ENCODE measurements at regions not wholly inside any gene's neighbourhood (a gene's known extent, or its start where the extent isn't known, plus 50 kb on each side); places are given as distances from the start of the nearest gene placed in this dataset.
A peak's percentile ranks its signal among the peaks of the same experiment; 100 is the strongest.
"Not testable (repeated sequence)": the region's sequence is repeated elsewhere in the genome, so short reads cannot be mapped to it uniquely, and the experiment has no call there.

GRCh38 chr6:25181923-25182322, 97.3 kb upstream of the CARMIL1 start:
- peak; percentile 31 for DNase-seq (ENCODE audit: low read depth)

DNA sequence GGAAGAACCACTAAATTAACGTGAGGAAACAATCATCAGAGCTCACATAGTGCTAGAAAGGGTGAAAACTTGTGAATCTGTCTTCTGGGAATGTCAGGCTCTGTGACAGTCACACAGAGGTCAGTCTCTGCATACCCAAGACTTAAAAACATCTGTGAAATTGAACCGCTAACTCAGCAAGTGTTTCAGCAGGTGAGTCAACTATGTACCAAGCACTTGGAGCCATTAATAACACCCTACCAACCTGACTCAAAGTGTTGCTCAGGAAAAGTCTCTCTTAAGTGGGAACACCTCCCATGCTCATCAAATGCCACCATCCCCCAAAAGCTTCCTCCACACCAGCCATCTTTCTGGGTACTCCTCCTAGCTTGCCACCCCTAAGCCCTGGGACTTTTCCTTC, 92.3 kb upstream of the CARMIL1 start:
- DNase-seq (ENCODE audit: low read depth): no peak

DNA sequence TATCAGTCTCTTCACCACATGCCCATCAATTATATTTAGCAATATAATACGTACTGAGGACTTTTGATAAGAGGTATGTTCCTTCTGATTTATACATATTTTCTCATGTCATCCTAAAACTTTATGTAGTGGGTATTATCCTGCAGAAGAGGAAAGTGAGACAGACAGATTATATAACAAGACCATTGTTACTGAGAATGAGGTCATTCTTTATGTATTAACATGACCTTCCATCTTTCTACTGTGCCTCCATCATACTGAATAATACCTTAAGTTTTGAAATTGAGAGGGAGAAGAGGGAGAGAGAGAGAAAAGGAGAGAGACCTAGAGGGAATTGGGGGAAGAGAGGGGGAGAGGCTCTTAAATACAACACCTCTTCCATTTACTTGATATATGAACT, 90.9 kb upstream of the CARMIL1 start:
- DNase-seq (ENCODE audit: low read depth): no peak

DNA sequence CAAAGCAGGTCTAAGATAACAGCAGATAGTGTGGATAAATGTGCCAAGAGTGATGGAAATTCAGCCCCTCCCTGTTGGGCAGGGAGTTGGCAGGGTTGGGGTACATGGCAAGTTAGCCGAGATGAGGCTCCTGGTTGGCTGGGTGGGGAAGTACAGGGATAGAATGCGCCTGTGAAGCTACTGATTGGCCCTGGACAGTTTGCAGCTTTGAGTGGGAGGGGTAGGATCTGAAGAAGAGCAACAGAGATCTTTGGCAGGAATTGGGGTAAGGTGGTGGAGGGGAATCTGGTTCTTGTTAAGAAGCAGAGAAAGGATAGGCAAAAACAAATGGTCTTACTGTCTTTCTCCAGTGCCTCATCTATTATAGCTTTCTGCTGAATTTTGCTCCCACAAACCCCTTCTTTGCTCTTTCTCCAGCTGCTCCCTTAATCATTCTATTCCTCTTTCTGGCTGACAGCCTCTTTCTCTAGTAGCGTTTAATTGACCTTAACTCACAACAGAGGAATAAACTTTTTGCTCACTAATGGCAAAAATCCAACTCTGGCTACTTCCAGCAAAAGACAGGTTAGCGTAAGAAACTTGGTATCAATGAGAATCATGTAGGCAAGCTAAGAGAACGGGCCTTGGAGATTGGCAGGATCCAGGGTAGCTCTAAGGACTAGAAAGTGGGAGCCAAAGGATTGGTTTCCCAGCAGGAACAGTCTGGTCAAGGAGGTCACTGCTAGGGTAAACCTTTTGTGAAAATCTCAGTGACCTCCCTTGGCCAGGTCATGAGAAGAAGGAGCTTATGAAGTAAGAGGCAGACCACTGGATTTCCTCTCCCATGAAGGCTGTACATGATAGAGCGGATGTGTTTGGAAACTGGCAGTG, 86.3 kb upstream of the CARMIL1 start:
- DNase-seq (ENCODE audit: low read depth): peak; percentile 99

- peak; percentile 95 for DNase-seq (ENCODE audit: low read depth)
Measured at GRCh38 chr6:25193460-25194171, 85.6 kb upstream of the CARMIL1 start.

GRCh38 chr6:25194172-25194678, 84.9 kb upstream of the CARMIL1 start:
- peak; percentile 27 for DNase-seq (ENCODE audit: low read depth)

GRCh38 chr6:25196464-25196863, 82.7 kb upstream of the CARMIL1 start:
- no peak for DNase-seq (ENCODE audit: low read depth)

DNA sequence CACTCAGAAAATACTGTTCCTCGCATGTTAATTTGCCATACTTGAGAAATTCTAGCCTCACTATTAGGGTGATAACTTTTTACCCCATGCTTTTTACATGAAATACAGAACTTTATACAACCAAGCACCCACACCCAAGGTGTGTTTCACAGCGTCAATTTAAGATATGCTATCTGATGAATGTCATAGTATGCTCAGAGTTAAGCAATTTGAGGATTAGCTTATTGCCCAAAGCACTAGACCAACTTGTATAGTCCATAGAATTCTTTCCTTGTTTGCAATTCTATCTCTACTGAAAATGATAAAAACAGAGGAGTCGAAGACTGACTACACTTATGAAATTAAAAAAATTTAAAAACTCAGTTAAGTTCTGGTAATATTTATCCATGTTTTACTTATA, 82.1 kb upstream of the CARMIL1 start:
- peak; percentile 56 for DNase-seq (ENCODE audit: low read depth)

- no peak for DNase-seq (ENCODE audit: low read depth)
Measured at GRCh38 chr6:25199544-25199943, 79.6 kb upstream of the CARMIL1 start.

- peak; percentile 76 for DNase-seq (ENCODE audit: low read depth)
Measured at GRCh38 chr6:25202504-25202903, 76.7 kb upstream of the CARMIL1 start.

- no peak for DNase-seq (ENCODE audit: low read depth)
Measured at GRCh38 chr6:25205629-25206028, 73.5 kb upstream of the CARMIL1 start.

- not testable (repeated sequence) for DNase-seq (ENCODE audit: low read depth)
Measured at GRCh38 chr6:25207453-25208155, 71.6 kb upstream of the CARMIL1 start.

GRCh38 chr6:25215881-25216280, 63.3 kb upstream of the CARMIL1 start:
- no peak for DNase-seq (ENCODE audit: low read depth)

- DNase-seq (ENCODE audit: low read depth): no peak
Measured at GRCh38 chr6:25217302-25217701, 61.9 kb upstream of the CARMIL1 start.

DNA sequence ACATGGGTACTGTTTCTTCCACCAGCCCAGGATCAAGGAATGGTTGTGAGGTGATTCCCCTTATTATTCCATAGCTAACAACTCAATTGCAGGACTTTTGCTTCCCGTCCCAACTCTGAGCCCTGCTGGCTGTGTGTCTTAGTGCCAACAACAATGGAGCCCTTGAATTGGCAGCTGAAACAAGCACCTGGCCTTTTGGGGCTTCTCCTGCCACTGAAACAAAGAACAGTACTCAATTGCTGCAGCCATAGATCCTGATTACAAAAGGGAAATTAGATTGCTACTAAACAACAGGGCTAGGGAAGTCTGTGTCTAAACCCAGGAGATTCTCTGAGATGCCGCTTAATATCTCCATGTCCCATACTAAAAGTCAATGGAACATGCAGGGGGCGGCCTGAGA, 61.3 kb upstream of the CARMIL1 start:
- no peak for DNase-seq (ENCODE audit: low read depth)

DNA sequence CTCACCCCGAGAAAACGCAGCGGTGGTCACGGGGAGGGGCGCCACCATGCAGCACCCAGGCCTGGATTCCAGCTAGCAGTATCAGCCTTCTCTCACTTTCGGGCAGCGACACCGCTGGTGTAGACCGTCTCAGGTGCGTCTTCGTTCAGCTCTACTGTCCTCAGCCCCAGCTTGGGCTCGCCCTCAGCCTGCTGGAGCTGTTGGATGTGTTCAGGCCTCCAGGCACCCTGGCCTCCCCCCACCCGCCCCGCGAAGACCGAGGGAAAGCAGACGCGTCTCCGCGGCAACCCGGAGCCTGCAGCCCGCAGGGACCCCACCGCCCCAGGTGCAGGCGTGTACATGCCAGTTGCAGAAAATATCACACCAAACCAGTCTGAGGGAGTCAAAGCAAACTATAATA, 60.8 kb upstream of the CARMIL1 start:
- DNase-seq (ENCODE audit: low read depth): no peak

- no peak for DNase-seq (ENCODE audit: low read depth)
Measured at GRCh38 chr6:25219216-25219916, 59.8 kb upstream of the CARMIL1 start.

DNA sequence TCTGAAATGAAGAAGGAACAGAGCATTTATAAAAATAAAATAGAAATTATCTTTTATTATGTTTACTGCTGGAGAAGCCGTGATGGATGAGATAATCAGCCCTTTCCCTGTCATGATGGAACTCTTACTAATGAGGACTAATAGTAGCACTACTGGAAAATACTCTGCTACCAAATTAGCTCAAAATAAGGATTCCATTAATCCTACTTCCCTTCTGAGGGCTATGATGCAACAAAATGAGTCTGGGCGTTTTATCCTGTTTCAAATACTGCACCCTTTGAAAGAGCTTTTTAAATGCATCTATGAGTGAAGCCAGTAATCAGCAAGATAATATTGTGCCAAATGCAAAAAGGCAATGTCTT, 59.3 kb upstream of the CARMIL1 start:
- no peak for DNase-seq (ENCODE audit: low read depth)

GRCh38 chr6:25220857-25221256, 58.3 kb upstream of the CARMIL1 start:
- no peak for DNase-seq (ENCODE audit: low read depth)

- no peak for DNase-seq (ENCODE audit: low read depth)
Measured at GRCh38 chr6:25222006-25222678, 57.0 kb upstream of the CARMIL1 start.

- DNase-seq (ENCODE audit: low read depth): peak; percentile 58
Measured at GRCh38 chr6:25223490-25223991, 55.6 kb upstream of the CARMIL1 start.

Measured in amniotic epithelial cell (primary cell).